HG03103 (cell line): ENCODE measurements at regions not wholly inside any gene's neighbourhood (a gene's known extent, or its start where the extent isn't known, plus 50 kb on each side); places are given as distances from the start of the nearest gene placed in this dataset.
"Not testable (repeated sequence)": the region's sequence is repeated elsewhere in the genome, so short reads cannot be mapped to it uniquely, and the experiment has no call there.

ENCODE experiments used
- ATAC-seq: cut with Tn5 transposase; IDR thresholded peaks from one replicate; pipeline ENCODE4 v1.9.1; 2021; ENCODE audit warnings: low read depth; ENCODE audit not compliant: unreplicated experiment

DNA sequence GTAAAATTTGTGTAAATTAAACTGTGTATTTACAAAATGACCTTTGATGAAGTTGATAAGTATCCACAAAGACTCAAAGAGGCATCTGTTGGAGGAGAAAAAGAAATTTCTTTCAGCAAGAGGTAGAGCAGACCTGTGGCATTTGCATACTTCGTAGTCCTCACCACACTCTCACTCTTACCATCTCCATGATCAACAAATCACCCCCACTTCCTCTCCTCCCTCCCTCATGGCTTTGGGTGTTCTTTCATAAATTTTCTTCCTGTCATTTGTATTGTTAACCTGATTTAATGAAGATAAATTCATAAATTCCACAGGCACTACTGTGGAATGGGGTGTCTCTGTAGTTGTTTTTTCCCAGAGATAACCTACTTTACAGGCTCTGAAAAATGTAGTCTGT is 366.5 kb downstream of the ZNF674 start:
- ATAC-seq: no peak

DNA sequence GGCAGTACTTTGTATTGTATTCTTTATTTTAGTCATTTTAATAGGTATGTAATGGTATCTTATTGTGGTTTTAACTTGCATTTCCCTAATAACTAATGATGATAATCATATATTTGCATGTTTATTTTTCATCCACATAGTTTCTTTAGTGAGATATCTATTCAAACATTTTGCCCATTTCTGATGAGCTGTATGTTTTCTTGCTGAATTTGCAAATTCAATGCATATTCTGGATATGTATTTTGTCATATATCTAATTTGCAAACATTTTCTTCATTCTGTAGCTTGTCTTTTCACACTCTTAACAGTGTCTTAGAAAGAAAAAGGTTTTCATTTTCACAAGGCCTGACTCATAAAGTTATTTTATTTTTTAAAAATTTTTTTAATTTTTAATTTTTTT is 372.1 kb downstream of the ZNF674 start:
- no peak for ATAC-seq

DNA sequence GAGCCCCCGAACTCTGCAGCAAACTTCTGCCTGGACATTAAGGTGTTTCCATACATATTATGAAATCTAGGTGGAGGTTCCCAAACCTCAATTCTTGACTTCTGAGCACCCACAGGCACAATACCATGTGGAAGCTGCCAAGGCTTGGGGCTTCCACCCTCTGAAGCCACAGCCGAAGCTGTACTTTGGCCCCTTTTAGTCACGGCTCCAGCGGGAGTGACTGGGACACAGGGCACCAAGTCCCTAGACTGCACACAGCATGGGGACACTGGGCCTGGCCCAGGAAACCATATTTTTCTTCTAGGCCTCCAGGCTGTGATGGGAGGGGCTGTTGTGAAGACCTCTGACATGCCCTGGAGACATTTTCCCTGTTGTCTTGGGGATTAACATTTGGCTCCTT is 373.8 kb downstream of the ZNF674 start:
- not testable (repeated sequence) for ATAC-seq

DNA sequence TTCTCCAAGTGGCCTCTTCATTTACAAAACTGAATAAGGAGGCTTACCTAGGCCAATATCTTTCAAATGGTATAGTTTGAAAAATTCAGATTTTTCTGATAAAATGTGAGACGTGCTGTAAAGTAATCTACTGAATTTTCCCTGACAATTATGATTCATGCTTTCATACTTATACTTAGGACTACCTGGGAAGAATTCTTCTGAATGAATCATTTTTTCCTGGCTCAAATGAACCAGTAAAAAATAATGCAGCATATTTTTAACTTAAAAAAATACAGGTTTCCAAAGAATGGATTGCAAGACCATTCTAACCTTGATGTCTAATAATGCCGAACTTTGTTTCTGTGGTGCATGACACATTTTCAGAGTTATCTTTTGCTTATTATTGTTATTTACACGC is 375.4 kb downstream of the ZNF674 start:
- ATAC-seq: no peak

DNA sequence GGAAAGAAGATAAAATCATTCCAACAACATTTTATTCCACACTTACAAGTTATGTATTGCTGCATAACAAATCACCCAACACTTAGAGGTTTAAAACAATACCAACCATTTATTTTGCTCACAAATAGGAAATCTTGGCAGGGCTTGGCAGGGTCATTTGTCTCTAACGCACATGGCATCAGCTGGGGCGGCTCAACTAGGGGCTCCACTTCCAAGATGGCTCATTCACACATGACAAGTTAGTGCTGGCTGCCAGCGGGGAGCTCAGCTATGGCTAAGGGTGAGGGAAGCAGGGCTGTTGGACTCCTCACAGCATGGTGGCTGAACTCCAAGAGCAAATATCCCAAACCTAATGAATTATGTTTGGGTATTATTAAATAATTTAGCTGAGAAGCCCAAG is 377.0 kb downstream of the ZNF674 start:
- no peak for ATAC-seq

DNA sequence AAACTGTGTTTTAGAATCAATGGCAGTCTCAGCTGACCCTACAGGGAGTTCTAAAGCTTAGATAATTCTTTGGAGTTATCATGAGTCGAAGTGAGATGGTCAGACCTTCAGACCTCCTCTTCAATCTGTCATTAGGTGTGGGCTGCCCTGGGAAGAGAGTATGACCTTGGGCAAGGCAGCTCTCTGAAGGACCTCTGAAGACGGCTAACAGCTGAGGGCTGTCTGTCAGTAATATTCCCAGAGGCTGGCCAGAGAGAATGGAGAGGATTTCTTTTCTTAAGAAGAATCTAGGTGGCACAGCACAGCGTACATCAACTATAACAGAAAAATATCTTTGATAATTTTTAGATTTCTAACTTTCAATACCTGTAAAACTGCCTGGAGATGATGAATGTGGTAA is 379.4 kb downstream of the ZNF674 start:
- ATAC-seq: no peak

DNA sequence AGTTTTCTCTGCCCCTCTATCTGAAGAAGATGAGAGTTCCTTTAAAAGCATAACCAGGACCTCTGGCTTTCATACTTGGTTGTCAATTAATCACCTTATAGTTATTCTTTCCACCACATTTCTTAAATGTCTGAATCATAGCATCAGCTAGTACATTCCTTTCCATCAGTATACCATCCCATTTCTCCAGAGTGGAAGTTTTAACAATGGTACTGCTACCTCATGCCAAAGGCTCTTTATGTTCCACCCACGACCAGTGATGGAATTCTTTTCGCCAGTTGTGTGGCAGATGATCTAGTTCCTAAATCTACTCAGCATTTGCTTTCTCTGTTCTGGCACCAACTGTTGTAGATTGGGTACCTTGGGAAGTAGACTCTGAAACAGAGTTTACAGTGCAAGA is 379.8 kb downstream of the ZNF674 start:
- no peak for ATAC-seq

DNA sequence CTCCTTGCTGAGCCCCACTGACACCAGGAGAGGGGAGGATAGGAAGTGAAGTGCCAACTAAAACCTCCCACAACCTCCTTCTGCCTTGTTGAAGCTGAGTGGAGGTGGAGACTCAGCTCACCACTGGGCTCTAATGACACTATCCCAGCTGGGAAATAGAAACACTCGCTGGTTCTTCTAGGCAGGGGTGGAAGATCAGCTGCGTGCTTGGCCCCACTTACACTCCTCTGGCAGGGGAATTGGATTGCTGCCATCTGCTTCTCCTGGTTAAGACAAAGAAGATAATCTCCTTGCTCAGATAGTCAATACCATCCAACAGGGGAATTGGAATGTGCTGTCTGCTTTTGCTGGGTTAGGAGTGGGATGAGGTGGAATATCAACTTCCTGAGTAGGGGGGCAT is 392.5 kb downstream of the ZNF674 start:
- no peak for ATAC-seq

DNA sequence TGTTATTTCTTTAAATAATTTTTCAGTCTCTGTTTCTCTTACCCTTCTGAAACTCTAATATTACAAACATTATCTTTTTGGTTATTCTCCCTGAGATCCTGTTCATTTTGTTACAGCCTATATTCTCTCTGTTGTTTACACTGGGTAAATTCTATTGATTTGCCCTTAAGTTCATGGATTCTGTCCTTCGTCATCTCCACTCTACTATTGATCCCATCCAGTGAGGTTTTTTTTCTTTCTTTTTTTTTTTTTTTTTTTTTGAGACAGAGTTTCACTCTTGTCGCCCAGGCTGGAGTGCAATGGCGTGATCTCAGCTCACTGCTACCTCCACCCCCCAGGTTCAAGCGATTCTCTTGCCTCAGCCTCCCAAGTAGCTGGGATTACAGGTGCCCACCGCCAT is 393.9 kb downstream of the ZNF674 start:
- not testable (repeated sequence) for ATAC-seq

DNA sequence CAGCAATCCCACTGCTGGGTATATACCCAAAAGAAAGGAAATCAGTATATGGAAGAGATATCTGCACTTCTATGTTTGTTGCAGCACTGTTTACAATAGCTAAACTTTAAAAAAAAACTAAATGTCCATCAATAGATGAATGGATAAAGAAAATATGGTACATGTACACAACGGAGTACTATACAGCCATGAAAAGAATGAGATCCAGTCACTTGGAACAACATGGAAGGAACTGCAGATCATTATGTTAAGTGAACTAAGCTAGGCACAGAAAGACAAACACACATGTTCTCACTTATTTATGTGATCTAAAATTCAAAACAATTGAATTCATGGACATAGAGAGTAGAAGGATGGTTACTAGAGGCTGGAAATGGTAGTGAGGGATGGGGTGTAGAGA is 400.7 kb downstream of the ZNF674 start:
- ATAC-seq: no peak

DNA sequence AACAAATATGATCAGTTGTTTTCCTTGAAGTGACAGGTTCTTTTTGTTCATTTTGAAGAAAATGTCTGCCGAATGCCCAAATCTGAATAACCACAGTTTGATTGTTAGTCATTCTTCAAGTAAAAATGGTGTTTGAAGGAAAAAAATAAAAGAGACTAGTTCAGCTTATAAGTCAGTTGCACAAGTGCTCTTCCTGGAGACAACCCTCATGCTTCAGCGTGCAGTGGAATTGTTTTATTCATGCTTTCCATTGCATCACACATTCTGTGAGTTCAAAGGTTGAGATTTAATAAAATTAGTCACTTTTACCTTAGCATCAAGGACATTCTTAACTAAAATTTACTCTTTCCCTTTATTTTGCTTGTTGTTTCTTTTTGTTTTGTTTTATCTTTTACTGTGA is 404.9 kb downstream of the ZNF674 start:
- no peak for ATAC-seq

DNA sequence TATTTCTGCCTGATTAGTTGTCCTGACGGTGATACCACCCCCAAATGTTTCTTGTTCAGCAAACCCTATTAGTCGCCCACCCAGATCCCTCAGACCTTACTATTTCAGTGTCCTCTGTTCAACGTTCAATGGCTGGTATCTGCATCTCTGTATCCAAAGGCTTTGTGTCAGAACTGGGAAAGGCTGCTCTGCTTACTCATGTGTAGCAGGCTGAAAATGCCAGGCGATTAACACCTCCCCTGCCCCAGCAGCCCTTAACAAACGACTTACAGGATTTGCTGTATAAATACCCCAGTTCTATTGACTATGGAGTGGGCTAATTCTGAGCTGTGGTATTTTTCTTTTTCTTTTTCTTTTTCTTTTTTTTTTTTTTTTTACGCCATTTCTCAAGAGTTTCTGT is 415.0 kb downstream of the ZNF674 start:
- ATAC-seq: no peak

DNA sequence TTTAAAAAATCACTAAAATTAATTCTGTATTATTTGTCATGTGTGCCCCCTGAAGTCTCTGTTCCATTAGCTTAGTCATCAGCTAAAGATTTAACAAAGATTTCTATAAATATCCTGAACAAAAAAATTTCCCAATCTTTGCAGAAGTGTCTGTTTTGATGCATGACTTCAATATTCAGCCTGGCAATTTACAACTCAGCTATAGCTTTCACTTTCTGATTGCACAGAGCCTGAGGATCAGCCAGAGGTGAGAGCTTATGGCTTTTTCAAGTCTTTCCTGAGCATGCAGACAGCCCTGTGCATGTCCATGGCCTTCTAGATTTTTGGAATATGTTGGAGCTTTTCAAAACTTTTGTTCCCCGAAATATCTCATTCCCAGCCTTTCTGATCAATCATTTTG is 420.1 kb downstream of the ZNF674 start:
- no peak for ATAC-seq

DNA sequence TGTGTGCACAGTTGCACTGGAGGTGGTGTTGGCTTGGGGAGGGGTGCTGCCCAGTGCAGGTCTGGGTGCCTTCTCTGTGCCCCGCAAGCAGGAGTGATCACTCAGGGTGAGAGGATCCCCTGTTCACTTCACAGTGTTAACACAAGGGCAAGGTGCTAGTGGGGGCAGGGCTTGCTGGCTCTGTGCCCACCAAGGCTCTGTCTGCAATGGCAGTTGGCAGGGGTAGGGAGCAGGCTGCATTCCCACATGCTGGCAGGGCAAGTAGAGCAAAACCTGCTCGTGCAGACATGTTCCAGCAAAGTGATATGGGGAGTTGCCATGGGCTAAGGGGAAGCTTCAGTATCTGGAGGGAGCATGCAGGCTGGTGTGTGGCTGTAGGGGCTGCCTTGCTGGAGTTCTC is 428.0 kb downstream of the ZNF674 start:
- no peak for ATAC-seq

DNA sequence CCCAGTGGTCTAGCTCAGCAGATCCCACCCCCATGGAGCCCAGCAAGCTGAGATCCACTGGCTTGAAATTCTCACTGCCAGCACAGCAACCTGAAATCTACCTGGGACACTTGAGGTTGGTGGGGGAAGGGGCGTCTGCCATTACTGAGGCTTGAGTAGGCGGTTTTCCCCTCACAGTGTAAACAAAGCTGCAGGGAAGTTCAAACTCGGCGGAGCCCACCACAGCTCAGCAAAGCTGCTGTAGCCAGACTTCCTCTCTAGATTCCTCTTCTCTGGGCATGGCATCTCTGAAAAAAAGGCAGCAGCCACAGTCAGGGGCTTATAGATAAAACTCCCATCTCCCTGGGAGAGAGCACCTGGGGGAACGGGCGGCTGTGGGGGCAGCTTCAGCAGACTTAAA is 457.9 kb downstream of the ZNF674 start:
- not testable (repeated sequence) for ATAC-seq

DNA sequence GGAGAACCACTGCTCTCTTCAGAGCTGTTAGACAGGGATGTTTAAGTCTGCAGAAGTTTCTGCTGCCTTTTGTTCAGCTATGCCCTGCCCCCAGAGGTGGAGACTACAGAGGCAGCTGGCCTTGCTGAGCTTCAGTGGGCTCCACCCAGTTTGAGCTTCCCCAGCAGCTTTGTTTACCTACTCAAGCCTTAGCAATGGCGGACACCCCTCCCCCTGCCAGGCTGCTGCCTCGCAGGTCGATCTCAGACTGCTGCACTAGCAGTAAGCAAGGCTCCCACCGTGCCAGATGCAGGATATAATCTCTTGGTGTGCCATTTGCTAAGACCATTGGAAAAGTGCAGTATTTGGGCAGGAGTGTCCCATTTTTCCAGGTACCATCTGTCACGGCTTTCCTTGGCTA is 465.1 kb downstream of the ZNF674 start:
- not testable (repeated sequence) for ATAC-seq

DNA sequence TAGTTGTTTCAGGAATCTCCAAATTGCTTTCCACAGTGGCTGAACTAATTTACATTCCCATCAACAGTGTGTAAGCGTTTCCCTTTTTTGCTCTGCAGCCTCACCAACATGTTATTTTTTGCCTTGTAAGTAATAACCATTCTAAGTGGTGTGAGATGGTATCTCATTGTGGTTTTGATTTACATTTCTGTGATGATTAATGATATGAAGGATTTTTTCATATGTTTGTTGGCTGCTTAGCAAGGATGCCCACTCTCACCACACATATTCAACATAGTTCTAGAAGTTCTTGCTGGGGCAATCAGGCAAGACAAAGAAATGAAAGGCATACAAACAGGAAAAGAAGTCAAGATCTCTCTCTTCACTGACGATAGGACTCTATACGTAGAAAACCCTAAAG is 472.4 kb downstream of the ZNF674 start:
- ATAC-seq: no peak

DNA sequence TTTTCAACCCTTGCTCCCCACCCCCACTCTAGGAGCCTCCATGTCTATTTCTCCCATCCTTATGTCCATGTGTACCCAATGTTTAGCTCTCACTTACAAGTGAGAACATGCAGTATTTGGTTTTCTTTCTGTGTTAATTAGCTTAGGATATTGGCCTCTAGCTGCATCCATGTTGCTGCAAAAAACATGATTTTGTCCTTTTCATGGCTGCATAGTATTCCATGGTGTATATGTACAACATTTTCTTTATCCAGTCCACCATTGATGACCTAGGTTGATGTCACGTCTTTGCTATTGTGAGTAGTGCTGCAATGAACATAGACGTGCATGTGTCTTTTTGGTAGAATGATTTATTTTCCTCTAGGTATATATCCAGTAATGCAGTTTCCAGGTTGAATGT is 472.8 kb downstream of the ZNF674 start:
- ATAC-seq: no peak

DNA sequence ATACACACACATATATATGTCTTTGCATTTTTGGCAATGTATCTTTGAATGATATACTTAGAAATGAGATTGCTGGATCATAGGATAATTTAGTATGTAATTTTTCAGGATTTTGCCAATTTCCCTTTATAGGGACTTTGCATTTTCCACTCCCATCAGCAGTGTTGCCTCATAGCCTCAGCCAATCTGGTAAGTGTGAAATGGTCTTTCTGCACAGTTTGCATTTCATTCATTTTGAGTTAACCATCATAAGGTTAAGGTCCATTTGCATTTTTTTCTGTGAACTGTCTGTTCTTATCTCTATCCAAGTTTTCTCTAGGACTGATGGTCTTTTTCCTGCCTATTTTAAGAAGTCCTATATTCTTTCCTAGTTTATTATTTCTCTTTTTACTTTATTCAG is 474.8 kb downstream of the ZNF674 start:
- ATAC-seq: no peak

DNA sequence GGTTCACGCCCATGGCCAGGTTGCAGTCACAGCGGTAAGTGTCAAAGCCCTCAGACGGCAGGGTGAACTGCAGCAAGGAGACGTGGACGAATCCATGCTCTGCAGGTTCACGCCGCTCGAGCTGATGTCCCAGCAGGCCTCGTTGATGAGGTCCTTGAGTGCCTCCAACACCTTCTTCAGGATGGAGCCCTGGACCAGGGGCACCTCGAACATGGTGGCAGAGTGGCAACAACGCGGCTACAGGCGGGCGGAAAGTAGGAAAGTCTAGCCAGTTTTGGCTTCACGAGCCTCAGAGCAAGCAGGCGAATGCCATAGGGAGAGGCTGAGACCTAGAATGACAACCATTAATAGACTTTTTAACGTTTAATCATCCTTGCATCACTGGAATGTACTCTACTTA is 485.9 kb downstream of the ZNF674 start:
- no peak for ATAC-seq

DNA sequence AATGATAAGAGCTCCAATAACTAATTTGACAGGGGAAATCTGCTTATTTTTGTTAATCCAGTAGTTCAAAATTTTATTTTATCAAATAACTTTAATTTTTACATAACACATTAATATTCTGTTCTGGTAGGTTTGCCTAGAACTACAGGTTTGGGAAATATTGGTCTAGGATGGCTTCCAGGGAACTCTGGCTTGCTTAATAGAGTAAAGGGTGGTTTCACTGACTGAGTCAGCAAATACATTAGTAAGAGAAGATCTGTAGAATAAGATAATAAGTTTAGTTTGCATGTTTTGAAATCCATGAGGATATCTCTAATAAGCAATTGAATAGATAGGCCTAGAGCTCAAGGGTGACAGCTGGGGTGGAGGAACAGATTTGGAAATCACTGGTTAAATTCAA is 500.7 kb downstream of the ZNF674 start:
- ATAC-seq: no peak

DNA sequence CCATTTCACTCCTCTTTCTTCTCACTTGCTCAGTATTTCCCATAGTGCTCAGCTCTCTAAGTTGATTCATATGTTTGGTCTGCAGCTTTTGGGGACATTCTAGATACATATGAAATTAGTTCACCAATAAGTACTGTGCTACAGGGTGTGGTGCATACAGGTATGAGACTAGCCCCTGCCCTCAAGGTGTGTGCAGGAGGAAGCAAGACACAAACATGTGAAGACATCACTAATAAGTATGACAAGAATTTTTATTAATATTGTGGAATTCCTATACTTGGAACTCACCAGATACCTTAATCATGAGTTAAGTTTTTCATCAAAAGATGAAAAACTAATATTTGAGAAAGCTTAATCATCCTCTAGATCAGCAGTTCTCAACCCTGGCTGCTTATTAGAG is 505.2 kb downstream of the ZNF674 start:
- no peak for ATAC-seq

DNA sequence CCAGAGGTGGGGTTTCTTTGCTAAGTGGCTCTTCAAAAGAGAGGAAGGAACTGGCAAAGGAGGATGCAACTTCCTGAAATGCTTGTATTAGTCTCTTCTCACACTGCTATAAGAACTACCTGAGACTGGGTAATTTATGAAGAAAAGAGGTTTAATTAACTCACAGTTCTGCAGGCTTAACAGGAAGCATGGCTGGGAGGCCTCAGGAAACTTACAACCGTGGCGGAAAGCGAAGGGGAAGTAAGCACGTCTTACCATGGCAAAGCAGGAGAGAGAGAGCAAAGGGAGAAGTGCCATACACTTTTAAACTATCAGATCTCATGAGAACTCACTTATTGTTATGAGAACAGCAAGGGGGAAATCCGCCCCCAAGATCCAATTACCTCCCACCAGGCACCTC is 505.7 kb downstream of the ZNF674 start:
- ATAC-seq: no peak

DNA sequence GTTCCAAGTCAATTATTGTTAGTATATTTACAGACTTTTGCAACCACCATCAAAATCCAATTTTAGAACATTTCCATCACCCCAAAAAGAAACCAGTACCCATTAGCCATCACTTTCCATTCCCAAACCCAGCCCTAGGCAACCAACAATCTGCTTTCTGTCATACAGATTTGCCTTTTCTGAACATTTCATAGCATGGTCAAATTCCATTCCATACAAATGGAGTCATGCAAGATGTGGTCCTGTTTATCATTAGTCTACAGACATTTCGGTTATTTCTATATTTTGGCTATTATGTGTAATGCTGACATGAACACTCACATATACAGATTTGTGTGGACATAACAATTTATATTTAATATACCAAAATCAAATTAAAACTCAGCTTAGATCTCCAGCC is 508.7 kb downstream of the ZNF674 start:
- no peak for ATAC-seq
